ENCODE measurements at regions not wholly inside any gene's neighbourhood (a gene's known extent, or its start where the extent isn't known, plus 50 kb on each side); places are given as distances from the start of the nearest gene placed in this dataset.

- Histone ChIP-seq H3K36me3 (ENCODE audit: control insufficient read depth, insufficient read depth, low read length) (no peaks in the 10 kb centered on the region), H3K27me3 (ENCODE audit: control insufficient read depth, insufficient read depth, low read length) (no peaks in the 10 kb centered on the region), H3K4me1 (ENCODE audit: control insufficient read depth, insufficient read depth, low read length) (no peaks in the 10 kb centered on the region), H3K27ac (ENCODE audit: low read length) (no peak overlapping the region), H3K9me3 (ENCODE audit: control insufficient read depth, insufficient read depth, low read length) (no peaks in the 10 kb centered on the region), H3K4me3 (ENCODE audit: low read length) (no peak overlapping the region)
- ATAC-seq (no peak), DNase-seq (no peak)
- Mint-ChIP-seq H3K36me3 (no peaks in the 10 kb centered on the region), H3K4me1 (no peaks in the 10 kb centered on the region), H3K27me3 (ENCODE audit: low read depth in 2 of 2) (peaks cover 0 to 6% of the 10 kb centered on the region in 2 donors), H3K27ac (no peak overlapping the region), H3K9me3 (peaks cover 0 to 4% of the 10 kb centered on the region in 2 donors), H3K4me3 (no peak overlapping the region)
- WGBS (ENCODE audit: insufficient coverage): 59% methylated on average over 6 of the region's 6 CpGs
- intact Hi-C loops (cut with micrococcal nuclease): no loop called here
- TF ChIP-seq CTCF (IDR thresholded peaks at IDR 0.05): no peak
These were observed 192.7 kb upstream of the MIR17HG start for GRCh38 chr13:91154558-91155353.

- no peak overlapping the region for H3K27ac ChIP-seq (ENCODE audit: low read length)
- no peaks in the 10 kb centered on the region for H3K4me1 ChIP-seq (ENCODE audit: control insufficient read depth, insufficient read depth, low read length)
- H3K9me3 ChIP-seq (ENCODE audit: control insufficient read depth, insufficient read depth, low read length): no peaks in the 10 kb centered on the region
- intact Hi-C loops (cut with micrococcal nuclease): no loop called here
- Mint-ChIP-seq H3K4me1 (no peaks in the 10 kb centered on the region), H3K27ac (no peak overlapping the region), H3K36me3 (no peaks in the 10 kb centered on the region), H3K9me3 (peaks cover 0 to 2% of the 10 kb centered on the region in 2 donors), H3K4me3 (no peak overlapping the region), H3K27me3 (ENCODE audit: low read depth in 2 of 2) (peaks cover 0 to 6% of the 10 kb centered on the region in 2 donors)
- ATAC-seq (no peak), DNase-seq (no peak)
- H3K27me3 ChIP-seq (ENCODE audit: control insufficient read depth, insufficient read depth, low read length): no peaks in the 10 kb centered on the region
- WGBS (ENCODE audit: insufficient coverage): 71% methylated on average over 5 of the region's 5 CpGs
- H3K4me3 ChIP-seq (ENCODE audit: low read length): no peak overlapping the region
- TF ChIP-seq CTCF (IDR thresholded peaks at IDR 0.05): no peak
- no peaks in the 10 kb centered on the region for H3K36me3 ChIP-seq (ENCODE audit: control insufficient read depth, insufficient read depth, low read length)
These were observed 191.9 kb upstream of the MIR17HG start for GRCh38 chr13:91155512-91156114.

- no peak for DNase-seq
- Histone ChIP-seq H3K4me3 (ENCODE audit: low read length) (no peak overlapping the region), H3K27ac (ENCODE audit: low read length) (no peak overlapping the region), H3K4me1 (ENCODE audit: control insufficient read depth, insufficient read depth, low read length) (no peaks in the 10 kb centered on the region), H3K27me3 (ENCODE audit: control insufficient read depth, insufficient read depth, low read length) (no peaks in the 10 kb centered on the region), H3K9me3 (ENCODE audit: control insufficient read depth, insufficient read depth, low read length) (no peaks in the 10 kb centered on the region), H3K36me3 (ENCODE audit: control insufficient read depth, insufficient read depth, low read length) (no peaks in the 10 kb centered on the region)
- peaks cover 0 to 6% of the 10 kb centered on the region in 2 donors for H3K27me3 Mint-ChIP-seq (ENCODE audit: low read depth in 2 of 2)
- ATAC-seq: no peak
- H3K27ac Mint-ChIP-seq: no peak overlapping the region
- TF ChIP-seq CTCF (IDR thresholded peaks at IDR 0.05): no peak
- WGBS (ENCODE audit: insufficient coverage): 84% methylated on average over 4 of the region's 4 CpGs
- peaks cover 0 to 2% of the 10 kb centered on the region in 2 donors for H3K9me3 Mint-ChIP-seq
- H3K4me1 Mint-ChIP-seq: no peaks in the 10 kb centered on the region
- H3K4me3 Mint-ChIP-seq: no peak overlapping the region
- intact Hi-C loops (cut with micrococcal nuclease): no loop called here
- no peaks in the 10 kb centered on the region for H3K36me3 Mint-ChIP-seq
These were observed 190.0 kb upstream of the MIR17HG start for GRCh38 chr13:91157273-91158016.
